Caki2 (cell line): ENCODE measurements at regions not wholly inside any gene's neighbourhood (a gene's known extent, or its start where the extent isn't known, plus 50 kb on each side); places are given as distances from the start of the nearest gene placed in this dataset.
A peak's percentile ranks its signal among the peaks of the same experiment; 100 is the strongest.
"Not testable (repeated sequence)": the region's sequence is repeated elsewhere in the genome, so short reads cannot be mapped to it uniquely, and the experiment has no call there.

Source experiments
- DNase-seq: peaks from one replicate; pipeline ENCODE4 v3.0.0-alpha.2; 2015; ENCODE audit warnings: low read depth
- in situ Hi-C: cut with HindIII; loops from 2 replicates; pipeline ENCODE4 v1.10.0; 2016; ENCODE audit warnings: low sequenced_read_pairs, low pct_unique_long_range_greater_than_20kb, mixed read lengths

- in situ Hi-C loops, DNase-seq: not testable (repeated sequence)
Measured at GRCh38 chr4:82301390-82301789, 72.4 kb downstream of the HNRNPD start.

GRCh38 chr4:82293304-82293703, 80.5 kb downstream of the HNRNPD start:
- in situ Hi-C loops = no loop called here
- no peak for DNase-seq

GRCh38 chr4:82287720-82288119, 86.1 kb downstream of the HNRNPD start:
- in situ Hi-C loops = no loop called here
- DNase-seq = no peak

GRCh38 chr4:82284858-82285805, 88.7 kb downstream of the HNRNPD start:
- in situ Hi-C loops = no loop called here
- DNase-seq = peak; percentile 98

GRCh38 chr4:82284475-82284857, 89.3 kb downstream of the HNRNPD start:
- DNase-seq = no peak
- in situ Hi-C loops = no loop called here

GRCh38 chr4:82282875-82283274, 90.9 kb downstream of the HNRNPD start:
- DNase-seq = no peak
- in situ Hi-C loops = no loop called here

GRCh38 chr4:82279550-82279949, 94.2 kb downstream of the HNRNPD start:
- DNase-seq, in situ Hi-C loops: not testable (repeated sequence)

- DNase-seq = no peak
- in situ Hi-C loops = no loop called here
Measured at GRCh38 chr4:82276332-82276640, 97.5 kb downstream of the HNRNPD start.

GRCh38 chr4:82275431-82276331, 98.1 kb downstream of the HNRNPD start:
- in situ Hi-C loops = no loop called here
- DNase-seq = no peak

GRCh38 chr4:82274700-82275099, 99.1 kb downstream of the HNRNPD start:
- in situ Hi-C loops, DNase-seq: not testable (repeated sequence)

- in situ Hi-C loops, DNase-seq: not testable (repeated sequence)
Measured at GRCh38 chr4:82272523-82272922, 101.3 kb downstream of the HNRNPD start.

- DNase-seq, in situ Hi-C loops: not testable (repeated sequence)
Measured at GRCh38 chr4:82271915-82272480, 101.8 kb downstream of the HNRNPD start.

GRCh38 chr4:82268826-82269193, 105.0 kb downstream of the HNRNPD start:
- no peak for DNase-seq
- in situ Hi-C loops = no loop called here

GRCh38 chr4:82268050-82268825, 105.6 kb downstream of the HNRNPD start:
- peak; percentile 33 for DNase-seq
- in situ Hi-C loops = no loop called here

- in situ Hi-C loops = no loop called here
- no peak for DNase-seq
Measured at GRCh38 chr4:82267506-82267905, 106.3 kb downstream of the HNRNPD start.

GRCh38 chr4:82266345-82266744, 107.4 kb downstream of the HNRNPD start:
- in situ Hi-C loops = no loop called here
- DNase-seq = no peak

- in situ Hi-C loops = no loop called here
- DNase-seq = no peak
Measured at GRCh38 chr4:82261084-82261483, 112.7 kb downstream of the HNRNPD start.

- in situ Hi-C loops = no loop called here
- no peak for DNase-seq
Measured at GRCh38 chr4:82260632-82261031, 113.2 kb downstream of the HNRNPD start.
